Bone marrow (tissue), 2 donors: ENCODE measurements at regions not wholly inside any gene's neighbourhood (a gene's known extent, or its start where the extent isn't known, plus 50 kb on each side); places are given as distances from the start of the nearest gene placed in this dataset.

Experiments
- DNase-seq, 2 donors: peaks; one replicate each; lab custom pipeline; 2025; lab: John Stamatoyannopoulos, UW

- DNase-seq: no peak
These were observed 597.6 kb downstream of the LMO4 start for GRCh38 chr1:87926131-87926830.

- DNase-seq: no peak
These were observed 598.2 kb downstream of the LMO4 start for GRCh38 chr1:87926921-87927320.

DNA sequence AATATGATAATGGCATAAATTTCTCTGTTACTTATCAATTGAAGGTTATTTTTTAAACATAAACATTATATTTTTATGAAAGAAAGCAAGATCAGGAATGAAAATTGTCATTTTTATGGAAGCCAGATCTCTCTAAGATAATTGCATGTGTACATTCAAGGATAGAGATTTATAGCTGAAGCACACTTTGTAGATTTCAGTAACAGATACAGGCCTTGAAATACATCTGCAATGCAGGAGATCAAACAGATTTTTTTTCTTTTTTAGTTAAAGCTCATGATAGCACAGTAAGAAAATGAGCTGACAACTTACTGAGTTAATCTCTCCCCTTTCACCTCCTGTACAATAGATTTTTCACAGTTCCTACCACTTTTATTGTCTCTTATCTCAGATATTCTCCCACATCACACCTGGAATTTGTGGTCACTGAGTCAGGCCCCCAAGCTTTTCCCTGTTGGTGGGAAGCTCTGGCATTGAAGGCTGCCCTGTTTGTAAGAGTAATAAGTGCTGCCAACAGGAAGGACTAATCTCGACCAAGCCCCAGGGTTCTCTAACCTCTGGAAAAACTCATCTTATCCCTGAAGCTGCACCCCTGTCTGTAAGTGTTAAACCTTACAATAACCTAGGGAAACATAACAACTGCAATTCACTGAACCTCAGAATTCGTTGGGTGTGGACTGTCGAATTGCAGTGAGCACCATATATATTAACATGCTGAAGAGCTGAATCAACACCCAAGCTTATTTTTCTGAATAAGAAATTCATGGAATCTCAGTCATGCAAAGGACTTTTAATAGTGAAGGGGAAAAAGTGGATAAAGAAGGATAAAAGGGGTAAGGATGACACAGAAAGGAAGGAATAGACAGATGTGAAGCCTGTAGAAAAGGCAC, 599.0 kb downstream of the LMO4 start:
- DNase-seq: no peak

DNA sequence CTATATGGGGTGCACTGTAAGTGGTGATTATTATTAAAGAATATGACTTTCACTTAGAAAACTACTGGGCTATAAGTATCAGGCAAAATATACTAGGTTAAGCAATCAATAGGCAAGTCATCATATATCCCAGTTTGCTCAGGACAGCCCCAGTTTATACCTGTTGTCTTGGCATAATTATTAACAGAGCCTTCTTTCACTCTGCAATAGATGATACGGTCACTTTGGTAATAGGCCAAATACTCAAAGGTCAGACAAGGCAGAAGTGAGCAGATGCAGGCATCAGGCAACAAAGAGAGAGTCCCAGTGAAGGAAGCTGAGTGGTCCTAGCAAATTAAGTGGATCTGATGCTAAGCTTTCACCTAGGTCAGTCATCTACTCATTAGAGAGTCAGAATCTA, 599.9 kb downstream of the LMO4 start:
- DNase-seq: no peak

GRCh38 chr1:87929906-87930305, 601.2 kb downstream of the LMO4 start:
- no peak for DNase-seq

- no peak for DNase-seq
These were observed 602.1 kb downstream of the LMO4 start for GRCh38 chr1:87930796-87931195.

DNA sequence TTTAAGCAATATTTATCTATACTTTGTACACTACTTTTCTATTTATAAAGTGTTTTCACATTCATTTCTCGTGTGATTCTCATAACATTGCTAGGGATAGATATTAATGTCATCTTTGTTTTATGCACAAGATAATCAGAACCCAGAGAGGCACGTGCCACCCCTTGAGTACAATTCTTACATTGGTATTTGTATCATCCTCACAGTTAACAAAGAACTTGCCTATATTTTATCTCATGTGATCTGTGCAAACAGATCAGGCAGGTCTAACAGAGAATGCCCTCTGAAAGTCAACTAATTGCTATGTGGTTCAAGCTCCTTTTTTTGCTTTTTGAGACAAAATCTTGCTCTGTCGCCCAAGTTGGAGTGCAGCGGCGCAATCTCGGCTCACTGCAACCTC, 604.5 kb downstream of the LMO4 start:
- DNase-seq: no peak

DNA sequence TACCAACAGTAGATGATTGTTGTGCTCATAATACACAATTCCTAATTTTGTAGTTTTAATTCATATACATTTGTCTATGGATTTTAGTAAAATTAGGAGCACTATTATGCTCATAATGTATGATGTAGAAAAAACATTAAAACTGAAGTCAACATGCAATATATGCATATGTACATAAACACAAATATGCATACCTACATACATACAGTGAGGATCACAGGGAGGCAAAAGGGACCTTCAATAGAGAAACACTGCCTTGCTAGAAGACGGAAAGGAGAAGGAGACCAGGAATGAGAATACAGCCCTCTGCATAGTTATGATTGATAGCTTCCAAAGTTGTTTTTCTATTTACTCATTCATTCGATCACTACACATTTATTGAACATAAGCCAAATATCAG, 606.5 kb downstream of the LMO4 start:
- DNase-seq: no peak

GRCh38 chr1:87937831-87938395, 609.2 kb downstream of the LMO4 start:
- no peak for DNase-seq

GRCh38 chr1:87938631-87939030, 610.0 kb downstream of the LMO4 start:
- no peak for DNase-seq

DNA sequence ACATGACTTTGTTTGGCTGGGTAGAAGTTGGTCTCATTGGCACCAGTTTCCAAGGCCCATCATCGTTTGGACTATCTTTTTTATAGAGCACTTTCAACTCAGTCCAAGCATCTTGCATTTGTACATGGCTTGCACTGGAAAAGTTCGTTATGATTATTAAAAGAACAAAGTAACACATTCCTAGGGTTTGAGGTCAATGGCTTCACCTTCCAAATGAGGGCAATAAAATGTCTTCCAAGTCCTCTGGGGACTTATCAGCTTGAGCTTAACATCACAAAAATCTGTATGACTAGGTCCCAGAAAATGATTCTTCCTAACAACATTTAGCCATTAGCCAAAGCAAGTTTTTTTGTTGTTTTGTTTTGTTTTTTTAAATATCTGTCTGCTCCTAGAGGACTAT, 610.8 kb downstream of the LMO4 start:
- no peak for DNase-seq

DNA sequence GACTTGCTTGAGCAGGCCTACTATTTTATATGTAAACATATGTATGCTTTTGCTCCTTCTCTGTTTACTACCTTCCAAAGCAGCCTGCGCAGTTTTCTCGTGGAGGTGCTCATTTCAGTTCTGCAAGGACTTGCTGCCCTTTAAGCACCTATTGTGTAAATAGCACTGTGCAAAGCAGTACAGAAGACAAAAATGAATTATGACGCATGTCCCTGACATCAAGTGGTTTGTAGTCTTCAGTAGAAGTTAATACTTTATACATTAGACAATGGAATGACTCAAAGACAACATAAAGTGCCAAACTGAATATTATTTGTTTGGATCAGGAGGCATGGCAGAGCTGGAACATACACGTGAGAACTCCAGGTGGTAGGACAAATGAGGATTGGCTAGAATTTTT, 611.7 kb downstream of the LMO4 start:
- no peak for DNase-seq

DNA sequence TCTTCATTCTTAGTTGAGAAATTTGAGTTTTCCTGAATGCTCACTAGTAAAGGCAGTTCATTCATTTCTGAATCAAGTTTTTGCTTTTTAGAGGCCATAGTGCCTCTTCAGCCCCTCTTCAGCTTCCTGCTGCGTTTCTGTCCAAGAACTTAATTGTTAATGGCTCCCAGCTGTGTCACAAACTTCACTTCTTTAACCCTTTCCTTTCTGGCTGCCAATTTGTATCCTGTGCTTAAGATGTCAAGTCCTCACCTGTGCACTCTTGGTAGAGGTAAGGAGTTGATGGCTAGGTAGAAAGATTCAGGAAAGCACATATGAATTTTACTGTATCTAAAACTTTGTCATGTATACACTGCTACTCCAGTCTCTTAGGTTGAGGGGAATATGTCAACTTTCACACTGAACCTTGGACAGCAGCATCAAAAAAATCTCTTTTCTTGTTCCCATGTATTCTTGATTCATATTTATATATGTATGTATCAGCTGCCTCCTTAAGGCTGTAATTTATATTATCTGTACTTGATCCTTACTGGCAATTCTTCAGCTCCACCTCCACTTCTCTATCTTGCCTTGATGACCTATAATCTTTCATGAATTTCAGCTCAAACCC, 612.8 kb downstream of the LMO4 start:
- DNase-seq: no peak

DNA sequence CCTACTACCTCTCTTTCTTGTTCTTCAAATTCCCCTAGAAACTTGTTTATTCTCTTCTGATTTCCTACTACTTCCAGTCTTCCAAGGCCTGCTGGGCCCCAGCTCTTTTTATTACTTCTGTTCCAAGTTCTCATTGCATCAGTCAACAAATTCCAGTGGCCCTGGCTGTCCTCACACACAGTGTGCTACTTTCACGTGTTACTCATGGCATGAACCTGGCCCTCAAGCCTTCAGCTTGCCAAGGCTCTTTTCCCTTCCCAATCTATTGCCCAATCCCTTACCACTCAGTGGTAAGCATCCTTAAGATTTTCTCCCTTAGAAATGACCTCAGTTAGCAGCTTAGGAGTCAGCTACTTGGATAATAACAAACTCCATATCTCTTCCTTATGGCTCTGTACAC, 613.5 kb downstream of the LMO4 start:
- no peak for DNase-seq

DNA sequence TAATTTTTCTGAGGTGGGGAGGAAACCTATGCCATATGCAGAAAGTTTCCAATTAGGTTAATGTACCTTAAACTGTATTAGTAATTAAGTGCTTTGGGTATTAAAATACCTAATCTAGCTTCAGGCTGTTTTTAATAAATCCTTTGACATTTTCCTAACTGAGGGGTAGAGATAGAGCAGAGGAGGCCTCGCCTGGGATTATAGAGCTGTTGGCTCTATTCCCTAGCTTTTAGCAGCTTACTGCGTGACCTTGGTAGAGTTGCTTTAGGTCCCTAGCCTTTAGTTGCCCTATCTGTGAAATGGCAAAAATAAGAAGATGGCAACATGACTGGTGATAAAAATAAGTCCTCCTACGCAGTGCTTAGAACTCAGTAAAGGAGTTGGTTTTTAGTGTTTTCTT, 621.0 kb downstream of the LMO4 start:
- DNase-seq: no peak

DNA sequence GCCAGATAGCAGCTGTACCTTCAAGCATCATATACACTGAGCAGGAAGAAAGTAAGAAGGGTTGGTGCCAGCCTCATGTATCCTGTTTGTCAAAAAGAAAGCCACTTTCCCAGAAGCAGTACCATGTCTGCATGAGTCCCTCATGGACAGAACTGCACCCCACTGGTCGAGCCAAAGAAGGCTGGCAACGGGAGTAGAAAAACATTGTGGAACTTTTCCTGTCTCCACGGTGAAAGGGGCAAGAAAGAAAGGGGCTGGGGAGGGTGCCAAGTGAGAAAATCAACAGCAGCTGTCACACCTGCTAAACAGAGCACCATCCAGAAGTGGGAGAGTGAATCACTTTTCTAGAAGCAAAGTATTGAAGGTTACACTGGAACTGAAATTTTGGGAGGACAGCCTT, 621.7 kb downstream of the LMO4 start:
- no peak for DNase-seq

- DNase-seq: no peak
These were observed 622.7 kb downstream of the LMO4 start for GRCh38 chr1:87951409-87951808.

DNA sequence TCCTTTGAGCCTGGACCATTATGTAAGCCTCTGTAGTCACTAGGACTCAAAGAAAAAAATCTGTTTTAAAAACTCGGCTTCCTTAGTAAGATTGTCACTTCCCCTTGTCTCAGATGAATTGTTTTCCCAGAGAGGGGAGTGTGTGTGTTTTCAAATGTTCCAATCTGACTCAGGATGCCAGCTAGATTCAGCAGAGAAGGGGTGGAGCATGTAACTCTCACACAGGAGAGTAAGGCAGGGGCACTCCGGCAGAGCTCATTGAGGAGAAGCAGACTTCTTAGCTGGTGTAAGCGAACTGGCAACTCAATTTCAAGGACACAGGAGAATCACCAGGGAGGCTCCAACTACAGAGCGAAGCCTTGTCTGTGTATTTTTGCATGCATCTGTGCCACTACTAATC, 623.2 kb downstream of the LMO4 start:
- peak in 1 of 2 donors; percentile 30 for DNase-seq

GRCh38 chr1:87953121-87953520, 624.4 kb downstream of the LMO4 start:
- DNase-seq: no peak

DNA sequence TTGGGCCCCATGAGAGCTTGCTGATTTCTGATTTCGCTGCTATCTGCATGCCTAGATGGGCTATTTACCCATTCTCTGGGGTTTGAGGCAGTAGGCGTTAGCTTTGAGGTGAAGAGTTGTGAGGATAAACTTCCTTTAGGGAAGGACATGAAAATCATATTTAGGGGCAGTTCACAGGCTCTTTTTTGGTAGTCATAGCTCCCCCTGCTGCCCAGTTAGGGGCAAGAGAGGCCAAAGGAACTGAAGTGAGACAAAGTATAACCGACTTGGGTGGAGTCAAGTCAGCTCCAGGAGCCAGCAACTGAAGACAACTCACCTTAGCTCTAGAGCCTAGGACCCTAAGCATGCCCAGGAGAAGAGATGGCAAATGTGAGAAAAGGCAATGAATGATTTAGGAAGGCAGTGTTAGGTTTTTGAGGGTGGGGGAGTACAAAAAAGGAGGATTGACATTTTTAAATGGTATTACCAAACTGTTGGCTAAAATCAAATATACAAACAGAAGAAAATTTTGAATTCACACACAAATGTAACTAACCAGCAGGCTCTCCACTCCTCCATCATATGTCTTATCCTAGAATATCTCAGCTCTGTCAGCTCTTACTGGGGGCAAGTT, 625.2 kb downstream of the LMO4 start:
- peak; percentile 10 to 50 for DNase-seq

DNA sequence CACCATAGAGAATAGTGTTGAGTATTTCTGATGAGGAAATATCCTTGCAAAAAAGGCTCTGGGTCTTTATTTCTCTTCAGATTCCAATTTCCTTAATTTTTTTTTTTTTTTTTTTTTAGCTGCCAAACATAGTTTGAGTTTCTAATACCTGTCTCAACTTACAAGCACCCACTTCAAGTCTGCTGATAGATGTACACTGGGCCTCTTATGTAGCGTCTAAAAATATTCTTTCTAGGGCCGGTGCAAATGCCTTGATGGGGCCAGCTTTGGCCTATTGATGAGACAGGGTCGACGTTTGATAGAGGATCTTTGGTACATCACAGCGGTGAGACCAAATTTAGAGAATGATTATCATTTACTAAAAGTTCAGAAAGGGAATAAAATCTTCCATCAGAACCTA, 626.4 kb downstream of the LMO4 start:
- no peak for DNase-seq

DNA sequence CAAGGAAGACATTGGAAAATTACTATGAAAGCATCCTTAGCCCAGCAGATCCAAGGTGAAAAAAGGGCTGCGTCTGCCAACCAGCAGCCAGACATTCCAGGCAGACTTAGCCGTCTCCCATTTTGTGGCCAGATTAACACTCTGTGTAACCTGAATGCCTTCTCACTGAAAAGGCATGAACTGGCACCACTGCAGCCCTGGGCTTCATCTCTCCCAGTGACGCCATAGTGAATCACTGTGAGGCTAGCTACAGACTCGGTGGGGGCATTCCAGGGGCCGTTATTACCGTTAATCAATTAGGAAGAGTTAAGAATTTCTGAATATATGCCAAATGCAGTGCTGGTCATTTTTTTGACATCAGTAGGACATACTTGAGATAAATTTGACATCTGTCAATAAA, 627.4 kb downstream of the LMO4 start:
- DNase-seq: no peak
